NCI-H2196 (cell line): ENCODE measurements at regions not wholly inside any gene's neighbourhood (a gene's known extent, or its start where the extent isn't known, plus 50 kb on each side); places are given as distances from the start of the nearest gene placed in this dataset.
A peak's percentile ranks its signal among the peaks of the same experiment; 100 is the strongest.

Source experiments
- DNase-seq: peaks from one replicate; lab custom pipeline; 2025; ENCODE audit not compliant: unreplicated experiment; lab: John Stamatoyannopoulos, UW

DNA sequence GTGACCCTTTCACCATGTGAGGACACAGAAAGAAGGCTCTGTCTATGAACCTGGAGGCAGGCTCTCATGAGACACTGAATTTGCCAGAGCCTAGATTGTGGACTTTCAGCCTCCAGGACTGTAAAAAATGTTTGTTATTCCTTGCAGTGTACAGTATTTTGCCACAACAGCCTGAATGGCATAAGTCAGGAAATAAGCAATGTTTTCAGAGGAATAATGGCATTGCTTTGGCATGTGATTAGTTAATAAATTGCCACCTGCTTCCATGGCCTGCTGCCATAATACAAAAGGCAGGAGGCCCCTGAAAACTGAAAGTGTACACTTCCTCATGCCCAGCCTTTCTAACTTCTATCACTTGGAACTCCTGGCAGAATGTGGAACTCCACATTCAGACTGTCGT, 408.1 kb downstream of the GADD45G start:
- peak; percentile 26 for DNase-seq

DNA sequence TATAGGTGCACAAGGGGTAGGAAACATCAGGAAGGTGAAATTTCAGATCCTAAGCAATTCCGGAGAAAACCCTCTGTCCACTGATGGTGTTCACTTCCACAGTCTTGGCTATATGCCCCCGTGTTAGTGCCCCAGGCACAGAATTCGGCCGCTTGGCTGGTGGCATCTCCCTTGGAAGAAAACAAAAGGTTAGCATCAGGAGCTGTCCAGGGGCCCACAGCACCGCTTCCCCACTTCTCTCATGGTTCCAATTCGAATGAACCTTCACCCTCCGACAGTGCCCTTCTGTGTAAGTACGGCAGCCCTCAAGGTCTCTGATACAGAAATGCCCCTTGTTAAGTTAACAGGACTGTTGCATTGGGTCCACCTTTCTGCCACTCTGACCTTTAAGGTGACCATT, 409.0 kb downstream of the GADD45G start:
- no peak for DNase-seq

DNA sequence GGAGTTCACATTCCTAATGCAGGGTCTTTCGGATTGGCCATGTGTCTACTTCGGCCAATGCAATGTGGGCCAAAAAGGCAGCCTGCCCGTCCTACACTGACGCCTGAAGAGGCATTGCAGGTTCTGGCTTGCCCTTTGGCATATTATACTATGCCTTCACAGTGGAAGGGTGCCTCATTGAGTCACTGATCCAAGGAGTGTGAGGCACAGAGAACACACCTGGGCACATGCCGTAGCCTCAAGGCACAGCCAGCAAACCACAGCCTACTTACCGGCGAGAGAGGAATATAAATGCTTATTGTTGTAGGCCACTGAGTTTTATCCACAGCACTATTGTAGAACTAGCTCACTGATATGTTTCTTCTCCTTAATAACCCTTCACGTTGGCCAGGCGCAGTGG, 409.6 kb downstream of the GADD45G start:
- no peak for DNase-seq

DNA sequence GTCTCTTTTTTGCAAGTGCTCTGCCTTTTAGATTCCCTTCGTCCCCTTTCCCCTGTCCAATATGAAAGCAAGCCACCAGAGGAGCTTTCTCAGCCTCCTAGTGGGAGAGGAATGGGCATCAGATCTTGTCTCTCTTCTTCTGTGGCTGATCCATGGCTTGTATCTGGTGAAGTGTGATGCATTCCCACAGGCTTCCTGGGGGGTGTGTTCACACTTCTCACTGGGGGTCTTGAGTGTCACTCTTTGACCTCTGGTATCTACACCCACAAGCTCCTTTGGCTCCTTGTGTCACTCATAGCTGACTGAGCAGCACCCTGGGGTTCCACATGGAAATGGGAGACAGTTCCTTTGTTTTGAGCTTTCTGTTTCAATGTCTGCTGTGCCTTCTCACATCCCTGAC, 411.5 kb downstream of the GADD45G start:
- no peak for DNase-seq

DNA sequence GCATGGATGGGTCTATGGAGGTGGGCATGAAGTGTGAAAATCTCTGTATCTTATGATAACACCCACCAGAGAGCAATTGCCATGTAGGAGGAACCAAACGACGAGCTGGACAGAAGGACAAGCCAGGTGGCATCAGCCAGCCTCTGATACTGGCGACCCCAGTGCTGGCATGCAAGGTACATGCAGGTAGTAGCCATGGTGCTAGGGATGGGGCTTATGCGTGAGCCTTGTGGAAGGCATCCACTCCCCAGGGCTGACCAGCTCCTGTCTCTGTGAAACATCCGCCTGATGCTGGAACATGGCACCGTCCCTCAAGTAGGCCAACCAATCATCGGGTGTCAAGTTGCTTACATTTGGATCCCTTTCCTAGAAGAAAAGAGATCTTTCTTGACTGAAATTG, 412.9 kb downstream of the GADD45G start:
- no peak for DNase-seq

DNA sequence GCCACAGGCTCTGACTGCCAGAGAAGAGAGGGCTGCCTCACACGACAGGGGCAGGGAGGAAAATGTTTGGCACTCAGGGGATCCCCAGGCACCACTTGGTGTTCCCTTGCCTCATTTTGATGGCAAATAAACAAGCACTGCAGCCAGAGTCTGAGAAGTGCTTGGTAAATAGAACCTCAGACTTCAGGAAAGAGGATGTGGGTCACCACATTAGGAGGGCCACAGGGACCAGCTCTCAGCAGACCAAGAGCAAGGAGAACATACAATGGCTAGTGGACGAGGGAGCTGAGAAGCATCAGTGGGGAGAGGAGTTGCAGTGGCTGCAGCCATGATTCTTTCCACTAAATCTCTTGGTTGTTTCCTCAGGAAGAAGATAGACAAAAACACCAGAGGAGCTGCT, 413.9 kb downstream of the GADD45G start:
- no peak for DNase-seq

DNA sequence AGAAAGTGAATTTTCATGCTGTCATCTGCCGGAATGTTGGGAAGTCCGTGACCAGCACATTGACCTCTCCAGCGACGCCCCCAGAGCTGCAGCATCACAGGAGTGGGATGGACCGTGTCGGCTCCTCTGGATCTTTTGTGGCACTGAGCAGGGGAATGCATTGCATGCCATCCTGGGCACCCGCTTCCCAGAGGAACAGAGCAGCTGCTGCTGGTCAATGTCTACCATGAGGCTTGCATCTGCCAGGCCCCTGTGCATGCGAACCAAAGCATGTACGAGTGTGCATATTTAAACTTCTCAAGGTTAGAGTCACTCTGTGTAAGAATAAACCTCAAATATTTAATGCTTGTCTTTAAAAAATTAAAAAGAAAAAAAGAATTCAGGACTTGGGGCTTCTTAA, 414.8 kb downstream of the GADD45G start:
- DNase-seq: no peak

DNA sequence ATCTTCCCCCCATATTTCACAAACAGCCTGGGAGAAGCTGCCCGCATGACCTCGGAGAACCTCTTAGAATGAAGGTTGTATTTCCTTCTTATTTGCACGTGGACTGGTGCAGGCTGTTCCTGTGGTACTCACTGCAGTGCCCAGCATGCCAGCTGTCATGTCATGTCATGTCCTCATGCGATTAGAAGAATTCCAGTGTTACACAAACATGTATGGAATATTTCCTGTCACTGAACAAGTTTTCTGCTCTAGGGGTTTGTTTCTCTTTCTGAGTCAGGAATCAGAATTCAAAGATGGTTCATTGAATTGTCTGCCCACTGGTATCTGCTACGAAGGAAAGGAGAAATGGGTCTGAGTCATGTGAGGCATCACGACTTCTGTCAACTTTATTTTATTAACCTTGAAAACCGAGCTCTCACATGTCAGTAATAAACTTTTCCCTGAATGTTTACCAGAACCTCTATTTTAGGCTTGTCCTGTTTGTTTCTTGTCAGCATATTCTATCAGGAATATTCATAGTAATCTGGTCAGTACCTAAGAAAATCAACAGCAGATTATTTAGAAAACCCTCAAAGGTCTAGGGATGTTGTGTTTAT, 415.6 kb downstream of the GADD45G start:
- DNase-seq: no peak

DNA sequence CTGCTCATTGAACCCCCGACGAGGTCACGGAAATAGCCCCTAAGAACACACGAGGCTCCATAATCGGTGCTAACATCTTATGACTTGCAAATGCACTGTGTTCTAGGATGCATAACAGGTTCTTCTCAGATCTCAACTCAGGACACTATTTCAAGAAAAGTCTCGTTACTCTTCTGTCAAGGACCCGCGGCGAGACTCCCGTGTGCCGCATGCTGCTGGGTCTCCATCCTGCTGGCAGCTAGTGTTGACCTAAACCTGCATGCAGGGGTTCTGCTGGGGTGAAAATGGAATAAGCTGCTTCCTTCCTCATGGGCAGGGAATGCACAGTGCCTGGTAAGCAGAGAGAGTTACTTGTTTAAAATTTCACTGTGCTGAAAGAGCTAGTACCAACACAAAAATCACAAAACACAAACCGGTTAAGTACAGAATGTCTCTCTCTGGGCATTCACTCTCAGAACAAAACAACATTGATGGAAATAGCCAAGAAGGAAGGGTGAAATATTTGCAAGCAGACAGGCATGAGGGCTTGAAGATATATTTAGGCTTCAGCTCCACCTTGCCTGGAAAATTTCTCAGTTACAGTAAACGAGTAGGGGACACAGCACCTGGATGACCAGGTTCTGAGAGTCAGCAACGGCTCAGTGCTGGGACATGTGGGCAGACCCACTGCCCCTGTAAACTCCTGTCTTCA, 416.5 kb downstream of the GADD45G start:
- DNase-seq: no peak

DNA sequence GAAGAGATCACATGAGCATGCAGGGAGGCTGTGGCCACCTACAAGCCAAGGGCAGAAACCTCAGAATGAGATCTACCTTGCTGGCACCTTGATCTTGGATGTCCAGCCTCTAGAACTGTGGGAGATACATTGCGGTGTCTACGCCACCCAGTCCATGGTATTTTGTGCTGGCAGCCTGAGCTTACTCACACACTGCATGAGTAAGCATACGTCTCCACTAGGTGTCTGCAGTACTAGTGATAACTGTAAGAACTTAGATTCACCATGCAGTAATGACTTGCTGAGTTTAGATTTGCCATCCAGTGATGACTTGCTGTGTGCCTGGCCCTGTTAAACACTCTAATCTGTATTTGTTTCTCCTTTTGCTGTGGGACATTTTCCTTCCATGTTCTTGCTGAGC, 417.7 kb downstream of the GADD45G start:
- no peak for DNase-seq

DNA sequence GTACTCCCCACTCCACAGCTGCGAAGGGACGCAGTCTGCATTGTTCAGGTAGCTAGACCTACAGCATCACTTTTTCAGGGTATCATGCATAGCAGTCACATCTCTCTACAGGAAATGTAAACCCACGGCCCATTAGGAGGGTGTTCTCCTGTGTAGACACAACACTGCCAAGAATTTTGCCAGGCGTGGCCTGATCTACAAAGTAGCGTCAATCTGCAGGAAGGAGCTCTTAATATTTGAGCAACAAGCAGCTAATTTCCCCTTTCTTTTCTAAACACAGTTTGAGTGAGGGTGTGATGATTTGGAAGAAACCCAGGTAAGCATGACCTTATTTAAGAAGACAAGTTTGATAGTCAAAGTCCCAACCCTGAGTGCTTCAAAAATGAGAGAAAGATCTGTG, 419.0 kb downstream of the GADD45G start:
- no peak for DNase-seq

DNA sequence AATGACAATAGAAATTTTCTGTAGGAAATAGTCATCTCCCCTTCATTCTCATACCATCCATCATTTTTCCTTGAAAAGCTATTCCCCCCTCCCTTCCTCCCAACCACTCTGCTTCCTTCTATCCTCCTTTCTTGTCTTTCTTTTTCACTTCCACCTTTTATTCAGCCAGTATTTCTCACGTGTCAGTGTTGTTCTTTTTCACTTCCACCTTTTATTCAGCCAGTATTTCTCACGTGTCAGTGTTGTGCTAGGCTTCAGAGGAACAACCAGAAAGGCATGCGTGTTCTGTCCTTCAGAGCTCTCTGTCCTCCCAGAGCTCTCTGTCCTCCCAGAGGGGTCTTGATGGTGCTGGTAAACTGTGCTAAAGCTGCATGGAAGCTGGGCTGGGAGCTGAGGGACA, 419.6 kb downstream of the GADD45G start:
- no peak for DNase-seq

DNA sequence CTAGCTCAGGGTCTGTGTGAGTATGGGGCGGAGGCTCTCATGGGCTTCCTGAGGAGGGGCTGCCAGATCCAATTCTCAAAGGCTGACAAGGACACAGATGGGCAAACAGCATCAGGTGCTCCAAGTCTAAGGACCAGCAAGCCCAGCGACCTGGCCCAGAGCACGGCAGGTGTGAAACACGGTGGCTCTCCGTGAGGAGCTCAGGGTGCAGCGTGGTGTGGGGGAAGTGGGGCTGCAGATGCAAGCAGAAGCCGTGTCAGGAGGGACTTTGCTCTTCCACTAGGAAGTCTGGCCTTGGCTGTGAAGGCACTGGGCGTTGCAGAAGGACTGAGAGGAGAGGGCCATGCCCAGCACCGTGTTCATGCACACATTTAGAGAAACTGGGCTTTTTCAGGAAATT, 420.0 kb downstream of the GADD45G start:
- DNase-seq: no peak

DNA sequence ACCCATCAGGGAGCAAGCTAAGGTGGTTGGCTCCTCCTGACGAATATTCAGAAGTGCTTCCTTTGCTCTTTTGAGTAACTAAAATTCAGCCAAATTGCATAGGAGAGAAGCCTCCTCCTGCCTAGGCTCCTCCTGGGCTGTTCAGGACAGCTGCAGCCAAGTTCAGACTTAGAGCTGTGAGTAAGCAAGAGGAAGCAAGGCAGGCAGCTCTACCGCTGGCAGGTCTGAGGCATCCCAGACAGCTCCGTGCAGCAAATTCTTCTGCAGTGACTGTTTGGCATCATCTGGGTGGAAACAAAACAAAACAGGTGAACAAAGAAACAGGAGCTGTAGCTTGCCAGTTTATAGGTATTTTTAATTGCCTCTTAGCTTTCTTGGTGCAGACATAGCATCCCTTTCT, 421.0 kb downstream of the GADD45G start:
- DNase-seq: no peak

DNA sequence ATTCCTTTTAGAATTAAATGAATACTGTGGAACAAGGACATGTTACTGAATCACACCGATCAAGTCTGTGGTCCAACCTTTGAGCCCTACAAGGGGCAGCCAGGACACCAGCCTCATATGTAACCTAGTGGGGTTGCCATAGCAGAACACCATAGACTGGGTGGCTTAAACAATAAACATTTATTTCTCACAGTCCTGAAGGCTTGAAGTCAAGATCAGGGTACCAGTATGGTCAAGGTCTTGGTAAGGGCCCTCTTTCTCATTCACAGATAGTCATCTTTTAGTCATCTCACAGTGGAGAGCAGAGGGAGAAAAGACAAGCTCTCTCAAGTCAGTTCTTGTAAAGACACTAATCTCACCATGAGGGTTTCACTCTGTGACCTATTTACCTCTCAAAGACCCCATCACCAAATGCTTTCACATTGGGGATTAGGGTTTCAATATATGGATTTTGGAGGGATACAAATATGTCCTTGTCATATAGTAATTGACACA, 422.5 kb downstream of the GADD45G start:
- no peak for DNase-seq

DNA sequence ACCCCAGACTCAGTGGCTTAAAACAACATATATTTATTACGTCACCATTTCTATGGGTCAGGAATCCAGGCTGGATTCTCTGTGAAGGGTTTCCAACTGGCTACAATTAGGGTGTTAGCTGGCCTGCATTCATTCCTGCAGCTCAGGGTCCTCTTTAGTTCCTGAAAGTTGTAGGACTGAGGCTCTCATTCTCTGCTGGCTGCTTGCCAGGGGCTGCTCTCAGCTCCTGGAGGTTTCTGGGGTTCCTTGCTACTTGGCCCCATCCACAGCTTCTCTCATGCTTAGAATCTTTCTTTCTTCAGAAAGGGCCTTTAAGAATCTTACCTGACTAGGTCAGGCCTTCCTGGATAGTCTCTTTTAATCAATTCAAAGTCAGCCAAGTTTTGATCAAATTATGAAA, 424.6 kb downstream of the GADD45G start:
- DNase-seq: no peak

DNA sequence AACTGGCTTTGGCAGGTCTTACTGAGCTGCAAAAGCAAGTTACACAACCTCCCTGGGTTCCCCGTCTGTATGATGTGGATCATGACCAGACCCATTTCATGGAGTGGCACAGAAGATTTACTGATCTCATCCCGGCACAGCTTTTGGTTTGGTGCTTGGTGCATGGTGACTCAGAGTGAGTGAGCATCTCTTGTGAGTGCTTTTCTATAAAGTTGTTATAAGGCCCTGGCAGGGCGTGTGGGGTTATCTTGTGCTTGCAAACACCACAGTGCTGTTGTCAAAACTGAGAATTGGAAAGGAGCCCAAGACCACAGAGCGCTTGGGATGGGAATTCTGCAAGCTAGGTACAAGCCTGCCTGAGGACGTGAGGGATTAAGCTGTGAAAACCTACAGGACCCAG, 425.2 kb downstream of the GADD45G start:
- DNase-seq: no peak

DNA sequence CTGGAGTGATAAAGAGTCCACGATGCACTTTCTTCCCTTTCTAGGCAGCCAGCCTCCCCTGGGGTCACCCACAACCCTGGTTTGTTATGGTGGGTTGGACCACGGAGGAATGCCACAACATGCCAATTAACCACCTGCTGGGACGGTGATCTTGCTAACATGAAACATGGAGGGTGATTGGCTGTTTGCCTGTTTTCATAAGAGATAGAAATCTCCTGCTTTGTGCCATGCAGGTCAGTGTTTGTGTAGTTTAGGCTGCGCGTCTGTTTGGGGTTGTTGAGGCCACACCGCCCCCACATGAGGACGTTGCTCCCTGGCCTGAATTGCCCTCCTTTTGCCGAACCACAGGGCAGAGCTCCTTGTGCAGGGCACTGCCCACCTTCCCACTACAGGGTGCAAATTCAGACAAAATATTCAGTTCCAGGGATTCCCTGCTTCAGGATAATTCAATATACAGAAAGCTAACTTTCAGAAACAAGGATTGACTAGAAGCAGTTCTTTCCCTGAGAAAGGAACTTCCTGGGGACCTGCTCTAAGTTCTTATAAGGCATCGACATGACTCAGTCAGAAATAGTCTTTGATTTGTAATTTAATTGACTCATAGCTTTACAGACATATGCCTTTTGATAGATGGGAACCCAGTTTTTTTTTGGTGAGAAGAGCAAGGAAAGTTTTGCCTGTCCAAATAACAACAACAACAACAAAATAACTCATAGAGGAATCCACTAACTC, 427.6 kb downstream of the GADD45G start:
- DNase-seq: no peak

DNA sequence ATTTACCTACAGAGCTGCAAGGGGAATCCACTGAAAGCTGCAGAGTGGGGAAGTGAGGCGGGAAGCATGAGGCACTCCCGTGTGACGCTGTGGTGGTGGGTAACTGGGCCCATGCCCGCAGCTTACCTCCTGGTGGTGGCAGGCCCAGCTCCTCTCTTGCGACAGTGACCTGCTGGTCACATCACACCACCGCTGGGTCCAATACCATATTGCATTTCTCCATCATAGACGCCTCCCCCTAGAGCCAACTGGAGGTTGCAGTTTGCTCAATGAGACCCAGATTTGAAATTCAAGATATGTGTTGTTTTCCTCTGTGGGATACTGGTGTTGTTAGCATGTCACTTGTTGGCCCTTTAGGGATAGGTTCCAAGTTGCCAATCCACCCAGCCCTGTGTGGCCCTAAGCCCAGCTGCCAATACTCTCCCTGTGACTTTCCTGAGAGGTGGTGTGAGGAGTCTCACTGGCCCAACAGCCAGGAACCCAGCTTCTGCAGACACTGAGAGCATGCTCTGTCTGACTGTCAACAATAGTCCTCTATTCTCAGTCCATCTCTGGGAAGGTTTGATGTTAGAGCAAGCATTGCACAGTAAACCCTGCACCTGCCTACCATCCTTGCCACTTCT, 428.3 kb downstream of the GADD45G start:
- no peak for DNase-seq

DNA sequence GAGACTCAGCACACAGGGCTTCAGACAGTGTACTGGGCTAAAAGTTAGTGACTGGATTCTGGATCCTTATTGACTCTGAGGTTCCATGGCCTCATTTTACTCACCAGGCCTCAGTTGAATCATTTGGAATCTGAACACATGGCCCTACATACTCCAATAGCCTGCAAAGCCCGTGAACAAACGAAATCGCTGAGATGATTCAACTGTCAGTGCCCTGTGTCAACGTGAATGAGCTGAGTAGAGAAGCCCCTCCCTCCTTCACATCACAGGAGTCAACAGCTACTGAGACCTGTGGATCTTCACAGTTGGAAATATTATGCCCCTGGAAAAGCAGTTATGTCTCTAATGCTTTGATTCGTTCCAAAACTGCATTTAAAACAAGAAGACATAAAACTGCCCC, 429.3 kb downstream of the GADD45G start:
- DNase-seq: no peak

DNA sequence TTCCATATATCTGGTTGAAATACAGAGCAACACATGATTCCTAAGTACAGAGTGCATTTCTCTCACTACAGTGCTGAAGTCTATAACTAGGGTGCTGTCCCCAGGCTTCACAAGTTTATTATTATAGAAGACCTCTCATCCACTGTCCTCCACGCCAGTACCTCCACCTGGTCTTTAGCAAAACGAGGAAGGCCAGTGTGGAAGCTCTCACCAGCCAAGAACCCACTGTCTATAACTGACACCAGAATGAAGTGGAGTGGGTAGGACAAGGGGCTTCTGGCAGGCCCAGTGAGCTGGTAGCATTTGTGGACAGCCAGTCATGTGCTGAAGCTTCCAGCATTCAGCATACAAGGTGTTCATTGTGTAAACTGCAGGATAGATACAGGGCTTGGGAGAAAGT, 430.7 kb downstream of the GADD45G start:
- DNase-seq: no peak
